ENCODE measurements at regions not wholly inside any gene's neighbourhood (a gene's known extent, or its start where the extent isn't known, plus 50 kb on each side); places are given as distances from the start of the nearest gene placed in this dataset.

GRCh38 chr2:64322433-64322832 lies 131.5 kb upstream of the LGALSL start:
- DNase-seq = no peak

- no peak for DNase-seq
Measured at GRCh38 chr2:64323197-64323596, 130.8 kb upstream of the LGALSL start.

GRCh38 chr2:64324746-64325410 lies 129.1 kb upstream of the LGALSL start:
- no peak for DNase-seq

GRCh38 chr2:64325477-64325851 lies 128.5 kb upstream of the LGALSL start:
- DNase-seq = no peak

GRCh38 chr2:64325852-64326577 lies 127.9 kb upstream of the LGALSL start:
- DNase-seq = no peak

- no peak for DNase-seq
Measured at GRCh38 chr2:64326578-64327050, 127.3 kb upstream of the LGALSL start.

- DNase-seq = no peak
Measured at GRCh38 chr2:64327129-64327509, 126.8 kb upstream of the LGALSL start.

- DNase-seq = no peak
Measured at GRCh38 chr2:64327510-64328414, 126.2 kb upstream of the LGALSL start.

GRCh38 chr2:64328415-64328722 lies 125.6 kb upstream of the LGALSL start:
- no peak for DNase-seq

GRCh38 chr2:64328756-64329155 lies 125.2 kb upstream of the LGALSL start:
- no peak for DNase-seq

GRCh38 chr2:64329848-64330247 lies 124.1 kb upstream of the LGALSL start:
- no peak for DNase-seq

GRCh38 chr2:64330281-64331113 lies 123.5 kb upstream of the LGALSL start:
- DNase-seq = peak; percentile 13

GRCh38 chr2:64331114-64331645 lies 122.8 kb upstream of the LGALSL start:
- no peak for DNase-seq

GRCh38 chr2:64331849-64332699 lies 121.9 kb upstream of the LGALSL start:
- no peak for DNase-seq

- no peak for DNase-seq
Measured at GRCh38 chr2:64336171-64336570, 117.8 kb upstream of the LGALSL start.

- DNase-seq = no peak
Measured at GRCh38 chr2:64337314-64337713, 116.6 kb upstream of the LGALSL start.

- DNase-seq = no peak
Measured at GRCh38 chr2:64338108-64338507, 115.9 kb upstream of the LGALSL start.

- no peak for DNase-seq
Measured at GRCh38 chr2:64338910-64339500, 115.0 kb upstream of the LGALSL start.

- no peak for DNase-seq
Measured at GRCh38 chr2:64341461-64341860, 112.5 kb upstream of the LGALSL start.

GRCh38 chr2:64342195-64343099 lies 111.5 kb upstream of the LGALSL start:
- DNase-seq = no peak
